Activated B cell treated with CpG ODN at 0.5 μM for 24 hours (primary cell): ENCODE measurements at regions not wholly inside any gene's neighbourhood (a gene's known extent, or its start where the extent isn't known, plus 50 kb on each side); places are given as distances from the start of the nearest gene placed in this dataset.
"Not testable (repeated sequence)": the region's sequence is repeated elsewhere in the genome, so short reads cannot be mapped to it uniquely, and the experiment has no call there.

Source experiments
- ATAC-seq: fragments of 200-7000 bp; cut with Tn5 transposase; one replicate; pipeline ENCODE4 v1.10.0; 2021; ENCODE audit warnings: low read depth, mild to moderate bottlenecking, moderate library complexity
- CTCF ChIA-PET: fragments of 350-600 bp; sonication (Branson Sonifier 250); formaldehyde crosslinking; loops from one replicate; lab custom pipeline; 2021; ENCODE audit warnings: antibody characterized with exemption; lab: Charles Lee
- POLR2A ChIA-PET: fragments of 350-600 bp; sonication (Branson Sonifier 250); formaldehyde crosslinking; loops from one replicate; lab custom pipeline; 2021; ENCODE audit warnings: antibody characterized with exemption; lab: Charles Lee
- DNase-seq: peaks from one replicate; pipeline ENCODE4 v3.0.0; 2022
- H3K27ac Mint-ChIP-seq: one replicate; pipeline ENCODE4 v1.8.0; 2020; ENCODE audit warnings: mixed read lengths
- H3K27me3 Mint-ChIP-seq: one replicate; pipeline ENCODE4 v1.8.0; 2021; ENCODE audit warnings: mixed read lengths
- H3K36me3 Mint-ChIP-seq: one replicate; pipeline ENCODE4 v1.8.0; 2021; ENCODE audit warnings: low read depth, mixed read lengths
- H3K4me1 Mint-ChIP-seq: one replicate; pipeline ENCODE4 v1.8.0; 2021; ENCODE audit warnings: mixed read lengths
- H3K4me3 Mint-ChIP-seq: one replicate; pipeline ENCODE4 v1.8.0; 2020; ENCODE audit warnings: mild to moderate bottlenecking, mixed read lengths
- H3K9me3 Mint-ChIP-seq: one replicate; pipeline ENCODE4 v1.8.0; 2020; ENCODE audit warnings: mixed read lengths
- CTCF ChIP-seq: fragments of 200-600 bp; IDR thresholded peaks from one replicate; pipeline ENCODE4 v1.8.0; 2022; ENCODE audit warnings: antibody characterized with exemption, mild to moderate bottlenecking
- intact Hi-C: fragments of 100-400 bp; cut with micrococcal nuclease; formaldehyde crosslinking; loops from one replicate; pipeline ENCODE4 v1.15.1; 2024

GRCh38 chr11:116030697-116031331 is 526.6 kb upstream of the CADM1 start:
- intact Hi-C loops = no loop called here
- ChIA-PET CTCF (no interaction called here), POLR2A (no interaction called here)
- DNase-seq = no peak
- H3K36me3 Mint-ChIP-seq = no peaks in the 10 kb centered on the region
- TF ChIP-seq CTCF = no peak
- no peak for ATAC-seq
- no peaks in the 10 kb centered on the region for H3K4me1 Mint-ChIP-seq
- peaks cover 3% of the 10 kb centered on the region for H3K9me3 Mint-ChIP-seq
- peaks cover 5% of the 10 kb centered on the region for H3K27me3 Mint-ChIP-seq
- H3K4me3 Mint-ChIP-seq = no peak overlapping the region
- H3K27ac Mint-ChIP-seq = no peak overlapping the region

GRCh38 chr11:116028506-116028905 is 524.3 kb upstream of the CADM1 start:
- H3K9me3 Mint-ChIP-seq = not testable (repeated sequence)

DNA sequence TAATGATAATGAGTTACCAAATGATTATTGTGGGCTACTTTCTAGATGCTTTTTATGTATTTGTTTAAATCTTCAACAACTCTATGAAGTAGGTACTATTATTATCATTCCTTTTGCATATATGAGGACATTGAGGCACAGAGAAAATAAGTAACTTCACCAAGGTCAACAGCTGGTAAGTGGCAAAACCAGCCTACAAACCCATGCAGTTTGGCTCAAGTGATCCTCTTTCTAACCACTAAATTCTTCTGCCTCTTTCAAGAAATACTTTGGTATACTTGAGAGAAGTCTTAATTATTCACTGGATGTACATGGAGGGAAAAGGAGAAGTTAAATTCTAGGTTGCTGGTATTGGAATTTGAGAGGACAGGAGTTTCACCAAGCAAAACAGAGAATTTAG is 495.2 kb upstream of the CADM1 start:
- H3K27ac Mint-ChIP-seq = no peak overlapping the region
- no peaks in the 10 kb centered on the region for H3K9me3 Mint-ChIP-seq
- H3K4me3 Mint-ChIP-seq = no peak overlapping the region
- no peaks in the 10 kb centered on the region for H3K36me3 Mint-ChIP-seq
- no peaks in the 10 kb centered on the region for H3K4me1 Mint-ChIP-seq
- no peak for TF ChIP-seq CTCF
- ATAC-seq (no peak), DNase-seq (no peak)
- CTCF ChIA-PET = interaction anchor here (0.9 kb wide), 1 partner anchor 87 kb away, joined by 3 read pairs; no protein-coding TSS in a partner anchor
- intact Hi-C loops = loop anchor here (10.0 kb wide), 1 partner anchor 695 kb away; no protein-coding TSS in a partner anchor
- POLR2A ChIA-PET = no interaction called here
- H3K27me3 Mint-ChIP-seq = no peaks in the 10 kb centered on the region

More at GRCh38 chr11:116028506-116028905, 524.3 kb upstream of the CADM1 start:
- H3K4me3 Mint-ChIP-seq, POLR2A ChIA-PET, H3K27me3 Mint-ChIP-seq, CTCF ChIA-PET, H3K27ac Mint-ChIP-seq, DNase-seq, ATAC-seq, intact Hi-C loops, H3K36me3 Mint-ChIP-seq, H3K4me1 Mint-ChIP-seq: not testable (repeated sequence)

DNA sequence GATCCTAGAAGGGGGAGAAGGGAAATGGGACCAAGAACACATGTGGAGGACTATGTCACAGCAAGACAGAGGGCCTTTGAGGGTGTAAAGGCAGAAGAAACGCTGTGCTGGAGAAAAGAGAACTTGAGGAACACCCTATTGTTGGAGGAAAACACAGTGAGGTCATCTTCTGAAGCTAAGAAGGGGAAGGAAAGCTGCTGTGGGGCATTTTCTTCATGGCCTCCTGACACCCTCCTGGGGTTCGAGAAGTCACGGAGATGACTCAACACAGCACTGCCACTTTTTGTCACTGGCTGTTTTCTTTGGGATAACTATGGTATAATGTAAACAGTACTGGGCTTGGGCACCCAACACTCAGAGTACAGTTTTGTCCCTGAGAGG is 492.6 kb upstream of the CADM1 start:
- no peaks in the 10 kb centered on the region for H3K9me3 Mint-ChIP-seq
- DNase-seq = no peak
- H3K4me1 Mint-ChIP-seq = no peaks in the 10 kb centered on the region
- ChIA-PET POLR2A (no interaction called here), CTCF (no interaction called here)
- no peak for ATAC-seq
- H3K4me3 Mint-ChIP-seq = no peak overlapping the region
- intact Hi-C loops = loop anchor here (10.0 kb wide), 1 partner anchor 698 kb away; no protein-coding TSS in a partner anchor
- H3K27me3 Mint-ChIP-seq = no peaks in the 10 kb centered on the region
- no peak overlapping the region for H3K27ac Mint-ChIP-seq
- no peaks in the 10 kb centered on the region for H3K36me3 Mint-ChIP-seq
- TF ChIP-seq CTCF = no peak

- ChIA-PET CTCF (no interaction called here), POLR2A (no interaction called here)
- Mint-ChIP-seq H3K36me3 (no peaks in the 10 kb centered on the region), H3K4me3 (no peak overlapping the region), H3K27me3 (no peaks in the 10 kb centered on the region), H3K27ac (no peak overlapping the region), H3K9me3 (no peaks in the 10 kb centered on the region), H3K4me1 (no peaks in the 10 kb centered on the region)
- TF ChIP-seq CTCF = no peak
- peak; percentile 42 for ATAC-seq
- DNase-seq = no peak
- intact Hi-C loops = loop anchor here (10.0 kb wide), 1 partner anchor 699 kb away; no protein-coding TSS in a partner anchor
Measured at GRCh38 chr11:115996125-115996807, 492.1 kb upstream of the CADM1 start.
